SK-N-DZ (cell line): ENCODE measurements at regions not wholly inside any gene's neighbourhood (a gene's known extent, or its start where the extent isn't known, plus 50 kb on each side); places are given as distances from the start of the nearest gene placed in this dataset.
"Not testable (repeated sequence)": the region's sequence is repeated elsewhere in the genome, so short reads cannot be mapped to it uniquely, and the experiment has no call there.

Experiments used
- DNase-seq: peaks from one replicate; pipeline ENCODE4 v3.0.0-alpha.2; 2015; ENCODE audit warnings: low spot score

DNA sequence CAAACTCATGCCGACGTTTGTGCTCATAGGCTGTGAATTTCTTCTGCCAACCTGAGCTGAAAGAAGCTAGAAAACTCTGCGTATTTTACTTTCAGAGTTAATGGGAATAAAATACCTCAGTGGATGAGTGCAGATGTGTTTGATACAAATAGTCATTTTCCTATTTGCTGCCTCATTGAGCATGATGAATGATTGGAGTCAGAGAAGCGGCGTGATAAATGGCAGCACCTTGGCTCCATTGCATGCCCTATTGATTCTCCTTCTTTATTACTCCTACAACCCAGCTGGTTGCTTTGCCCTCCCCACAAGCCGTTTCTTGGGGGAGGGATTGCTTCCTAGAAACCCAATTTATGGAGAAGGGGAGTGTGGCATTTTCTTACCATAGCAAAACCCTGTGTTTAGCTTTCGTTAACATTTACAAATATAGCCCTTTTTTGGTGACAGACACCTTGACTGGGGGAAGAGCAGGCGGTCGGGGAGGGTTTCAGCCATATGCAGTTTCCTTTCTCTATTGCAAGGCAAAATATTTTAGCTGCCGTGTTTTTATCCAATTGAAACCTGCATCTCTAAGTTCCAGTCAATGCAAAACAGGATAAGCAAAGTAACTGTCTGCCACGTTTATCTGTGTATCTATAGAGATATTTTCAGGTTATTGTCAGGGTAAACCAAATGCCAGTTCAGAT is 93.1 kb upstream of the TBCA start:
- DNase-seq, result no peak

DNA sequence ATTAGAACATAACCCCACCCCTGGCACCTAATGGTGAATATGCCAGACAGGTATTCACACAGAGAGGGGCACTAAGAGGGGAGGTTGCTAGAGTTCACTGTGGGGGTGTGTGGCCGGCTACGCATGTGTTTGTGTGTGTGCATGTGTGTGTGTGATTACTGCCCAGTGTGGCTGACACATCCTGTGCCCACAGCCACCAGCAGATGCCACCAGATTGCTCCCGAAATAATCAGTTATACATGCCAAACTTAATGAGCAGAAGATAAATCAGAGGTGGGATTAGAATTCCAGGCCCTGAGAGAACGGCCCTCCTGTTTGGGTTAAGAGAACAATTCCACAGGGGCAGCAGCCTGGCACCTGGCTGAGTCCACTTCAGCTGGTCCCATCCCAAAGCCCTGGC is 91.8 kb upstream of the TBCA start:
- no peak for DNase-seq

DNA sequence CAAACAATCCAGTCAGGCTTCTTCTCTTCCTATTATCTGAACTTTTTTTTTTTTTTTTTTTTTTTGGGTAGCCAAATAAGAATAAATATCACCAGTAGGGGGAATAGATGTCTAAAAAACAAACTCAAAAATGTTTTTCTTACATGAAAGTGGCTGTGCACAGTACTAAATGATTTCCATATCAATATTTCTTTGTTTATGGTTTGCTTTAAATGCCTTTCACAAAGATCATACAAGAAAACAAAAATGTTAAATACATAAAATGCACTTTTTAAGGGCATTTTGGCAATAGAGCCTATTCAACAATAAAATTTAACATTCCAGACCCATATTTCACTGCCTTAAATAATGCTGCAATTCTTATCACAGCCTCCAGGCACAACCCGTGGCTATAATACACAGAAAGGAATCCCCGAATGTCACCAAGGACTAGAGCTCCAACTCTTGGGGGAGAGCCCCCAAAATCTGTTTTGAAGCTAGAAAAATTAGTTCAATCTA is 91.1 kb upstream of the TBCA start:
- no peak for DNase-seq

DNA sequence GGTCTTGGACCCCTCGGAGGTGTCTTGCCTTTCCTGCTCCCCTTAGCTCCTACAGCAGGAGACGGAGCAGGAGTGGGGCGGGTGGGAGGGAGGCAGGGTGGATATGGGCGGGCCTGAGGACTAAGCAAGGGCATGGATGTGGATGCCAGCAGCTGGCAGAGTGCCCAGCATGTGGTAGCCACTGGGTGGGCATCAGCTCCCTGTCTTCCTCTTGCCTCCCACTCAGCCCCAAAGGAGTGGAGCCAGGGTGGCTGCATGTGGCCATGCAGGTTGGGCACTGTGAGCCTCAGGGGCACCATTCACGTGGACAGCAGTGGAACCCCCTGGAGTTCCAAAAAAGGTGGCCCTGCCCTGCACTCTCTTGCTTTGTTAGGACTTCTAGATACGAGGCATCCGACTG is 90.1 kb upstream of the TBCA start:
- no peak for DNase-seq

DNA sequence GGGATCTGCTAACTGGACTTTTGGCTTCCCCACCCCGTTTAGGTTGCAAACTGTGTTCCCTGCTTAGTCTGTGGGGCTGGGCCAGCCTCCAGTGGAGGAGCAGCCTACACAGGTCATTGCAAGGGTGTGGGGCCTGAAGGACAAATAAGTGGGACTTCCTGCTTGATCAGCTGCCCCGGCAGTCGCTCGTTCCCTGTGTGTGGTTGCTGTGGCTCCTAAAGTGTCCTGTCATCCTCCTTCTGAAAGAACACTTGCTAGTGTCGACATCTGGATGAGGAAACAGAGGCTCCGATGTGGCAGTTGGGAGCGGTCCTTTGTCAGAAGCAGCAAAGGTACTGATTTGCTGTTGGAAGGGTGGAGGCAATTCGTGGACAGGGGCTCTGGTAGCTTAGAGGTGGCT is 88.9 kb upstream of the TBCA start:
- DNase-seq, result no peak

DNA sequence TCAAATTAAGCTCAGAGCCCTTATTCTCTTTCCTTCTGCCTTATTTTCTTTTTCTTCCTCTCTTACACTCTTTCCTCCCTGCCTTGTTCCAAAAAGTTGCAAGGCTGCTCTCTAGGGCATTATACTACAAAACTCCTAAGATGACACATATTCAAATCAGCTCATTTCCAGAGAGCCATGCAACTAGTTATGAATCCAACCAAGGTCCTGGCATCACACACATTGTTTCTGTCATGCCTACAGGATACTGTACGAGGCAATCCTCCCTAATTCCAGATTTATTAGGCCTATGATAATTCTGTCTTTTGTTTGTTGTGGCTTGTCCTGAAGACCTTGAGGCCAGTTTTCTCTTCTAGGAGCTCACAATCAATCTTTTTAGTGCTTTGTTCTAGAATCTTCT is 87.0 kb upstream of the TBCA start:
- no peak for DNase-seq

DNA sequence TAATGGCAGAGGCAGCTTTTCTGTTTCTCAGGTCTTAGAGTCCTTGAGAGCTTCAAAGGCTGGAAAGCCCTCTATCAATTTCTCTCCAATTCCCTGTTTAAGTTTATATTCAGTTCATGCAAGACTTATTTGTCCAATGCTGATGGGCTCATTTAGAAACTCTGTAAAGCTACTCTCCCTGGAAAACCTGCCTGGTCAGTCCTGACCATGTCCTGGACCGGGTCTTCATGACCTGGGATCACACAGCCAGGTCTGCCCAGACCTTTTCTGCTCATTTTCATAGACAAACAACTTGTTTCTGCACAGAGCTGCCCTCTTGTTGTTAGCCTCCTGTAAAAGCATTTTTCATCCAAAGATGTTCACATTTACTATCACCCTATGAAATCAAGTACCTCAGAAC is 85.4 kb upstream of the TBCA start:
- no peak for DNase-seq

DNA sequence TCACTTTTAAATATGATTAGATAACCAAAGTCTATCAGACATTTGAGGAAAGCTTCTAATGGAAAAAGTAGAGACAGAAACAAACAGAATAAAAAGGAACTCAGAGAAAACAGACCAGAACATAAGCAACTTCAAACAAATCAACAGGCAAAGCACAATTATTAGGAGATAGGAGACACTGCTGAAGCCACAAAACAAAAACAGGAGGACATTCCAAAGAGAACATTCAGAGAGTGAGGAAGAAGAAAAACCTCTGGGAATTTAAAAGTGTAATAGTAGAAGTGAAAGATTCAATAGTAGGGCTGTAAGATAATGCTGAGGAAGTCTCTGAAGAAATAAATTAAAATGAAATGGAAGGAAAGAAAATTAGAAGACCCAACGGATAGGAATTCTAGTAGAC is 83.2 kb upstream of the TBCA start:
- no peak for DNase-seq

DNA sequence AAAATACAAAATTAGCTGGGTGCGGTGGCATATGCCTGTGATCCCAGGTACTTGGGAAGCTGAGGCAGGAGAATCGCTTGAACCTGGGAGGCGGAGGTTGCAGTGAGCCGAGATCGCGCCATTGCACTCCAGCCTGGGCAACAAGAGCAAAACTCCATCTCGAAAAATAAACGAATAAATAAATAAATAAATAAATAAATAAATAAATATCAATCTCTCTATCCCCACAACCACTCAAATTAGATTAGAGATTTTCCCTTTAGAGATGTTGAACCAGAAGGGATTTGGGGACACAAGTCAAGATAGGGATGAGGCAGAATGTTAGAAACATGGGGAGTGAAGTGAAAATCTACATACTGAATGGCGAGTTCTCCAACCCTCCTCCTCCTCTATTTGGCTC is 82.5 kb upstream of the TBCA start:
- DNase-seq, result not testable (repeated sequence)

DNA sequence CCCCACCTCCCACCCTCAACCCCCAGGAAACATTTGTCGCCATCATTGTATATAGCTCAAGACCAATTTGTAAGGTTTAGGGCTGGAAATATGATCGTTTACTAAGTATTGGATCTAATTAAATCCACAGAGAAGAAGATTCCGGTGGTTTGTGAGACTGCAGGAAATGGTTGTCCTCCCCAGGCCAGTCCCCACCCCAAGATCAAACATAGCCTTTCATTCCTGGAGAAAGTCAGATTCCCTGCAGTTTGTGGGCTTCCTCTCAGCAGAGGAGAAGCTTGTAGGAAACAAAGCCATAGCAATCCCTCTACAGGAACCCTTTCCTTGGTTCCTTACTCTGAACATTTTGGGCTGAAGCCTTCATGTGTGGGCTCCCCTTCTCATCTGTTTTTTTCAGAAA is 79.2 kb upstream of the TBCA start:
- no peak for DNase-seq

DNA sequence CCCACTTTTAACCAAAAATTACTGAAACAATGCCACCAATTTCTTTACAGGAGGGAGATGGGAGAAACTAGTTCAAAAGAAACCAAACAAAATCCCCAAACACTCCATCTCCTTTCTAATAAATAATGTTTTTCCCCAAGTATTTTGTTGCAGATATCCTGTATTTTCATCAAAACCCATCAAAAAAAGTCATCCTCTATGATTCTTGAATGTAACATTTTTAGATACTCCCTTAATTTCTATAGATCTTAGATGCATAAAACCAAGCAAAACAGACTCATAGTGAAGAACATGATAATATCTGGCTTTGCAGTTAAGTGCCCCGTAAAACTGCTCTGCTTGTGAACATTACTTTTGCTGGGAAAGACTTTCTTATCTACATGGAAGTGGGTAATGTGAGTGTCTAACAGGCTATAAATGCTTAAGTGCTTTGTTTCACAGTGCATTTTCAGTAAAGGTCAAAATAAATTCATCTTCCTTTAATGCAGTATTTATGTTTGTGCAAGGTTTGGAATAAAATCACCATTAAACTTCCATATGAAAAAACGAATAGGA is 77.3 kb upstream of the TBCA start:
- no peak for DNase-seq

DNA sequence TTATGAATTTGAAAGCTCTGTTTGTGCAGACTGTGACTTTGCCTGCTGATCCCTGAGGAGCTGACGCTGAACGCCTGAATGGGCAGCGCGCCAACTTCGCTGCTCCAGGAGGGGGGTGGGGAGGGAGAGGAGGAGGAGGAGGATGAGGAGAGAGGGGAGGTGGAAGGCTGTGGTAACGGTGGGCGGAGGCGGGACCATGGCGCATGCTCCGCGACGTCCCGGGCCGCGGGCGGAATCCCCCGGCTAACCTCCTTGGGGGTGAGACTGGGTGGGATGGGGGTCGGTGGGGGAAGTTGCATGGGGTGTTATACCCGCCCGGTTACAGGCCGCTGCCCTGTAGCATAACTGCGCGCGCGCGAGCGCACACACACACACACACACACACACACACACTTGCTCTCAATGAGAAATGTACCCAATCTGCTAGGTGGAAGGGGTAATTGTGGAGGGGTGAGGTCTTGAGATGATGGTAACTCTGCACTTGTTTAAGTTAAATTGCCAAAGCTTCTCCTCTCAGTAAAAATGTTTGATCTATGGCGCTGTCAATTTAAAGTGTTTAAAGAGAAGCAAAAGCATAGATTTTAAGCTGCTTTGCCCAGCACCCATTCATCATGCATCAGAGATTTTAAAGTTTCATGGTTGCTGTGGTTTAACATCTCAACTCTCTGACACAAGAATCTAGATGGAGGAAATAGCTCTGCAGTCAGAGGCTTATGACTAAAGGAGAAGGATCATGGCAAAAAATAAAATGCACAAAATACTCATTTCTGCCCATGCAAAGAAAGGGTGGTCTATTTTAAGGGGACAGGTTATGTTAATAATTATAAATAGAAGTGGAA is 76.6 kb upstream of the TBCA start:
- peak; percentile 63 for DNase-seq

DNA sequence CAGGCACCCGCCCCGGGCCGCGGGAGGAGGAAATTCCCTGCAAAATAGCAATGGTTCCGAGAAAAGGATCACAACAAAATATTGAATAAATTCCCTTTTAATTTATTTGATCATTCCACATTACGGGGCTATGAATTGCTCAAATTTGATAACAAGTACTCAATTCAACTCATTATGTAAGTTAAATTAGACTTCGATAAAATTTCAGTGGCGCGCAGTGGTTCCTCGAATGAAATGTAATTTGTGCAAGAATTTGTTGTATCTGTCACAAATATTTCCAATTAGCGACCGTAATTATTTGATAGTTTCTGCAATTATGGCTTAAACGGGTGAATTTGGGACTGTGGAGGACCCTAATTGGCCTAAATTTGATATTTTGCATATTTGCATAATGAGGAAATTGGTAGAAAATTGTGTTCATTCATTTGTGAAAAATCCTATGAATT is 76.0 kb upstream of the TBCA start:
- DNase-seq, result no peak

DNA sequence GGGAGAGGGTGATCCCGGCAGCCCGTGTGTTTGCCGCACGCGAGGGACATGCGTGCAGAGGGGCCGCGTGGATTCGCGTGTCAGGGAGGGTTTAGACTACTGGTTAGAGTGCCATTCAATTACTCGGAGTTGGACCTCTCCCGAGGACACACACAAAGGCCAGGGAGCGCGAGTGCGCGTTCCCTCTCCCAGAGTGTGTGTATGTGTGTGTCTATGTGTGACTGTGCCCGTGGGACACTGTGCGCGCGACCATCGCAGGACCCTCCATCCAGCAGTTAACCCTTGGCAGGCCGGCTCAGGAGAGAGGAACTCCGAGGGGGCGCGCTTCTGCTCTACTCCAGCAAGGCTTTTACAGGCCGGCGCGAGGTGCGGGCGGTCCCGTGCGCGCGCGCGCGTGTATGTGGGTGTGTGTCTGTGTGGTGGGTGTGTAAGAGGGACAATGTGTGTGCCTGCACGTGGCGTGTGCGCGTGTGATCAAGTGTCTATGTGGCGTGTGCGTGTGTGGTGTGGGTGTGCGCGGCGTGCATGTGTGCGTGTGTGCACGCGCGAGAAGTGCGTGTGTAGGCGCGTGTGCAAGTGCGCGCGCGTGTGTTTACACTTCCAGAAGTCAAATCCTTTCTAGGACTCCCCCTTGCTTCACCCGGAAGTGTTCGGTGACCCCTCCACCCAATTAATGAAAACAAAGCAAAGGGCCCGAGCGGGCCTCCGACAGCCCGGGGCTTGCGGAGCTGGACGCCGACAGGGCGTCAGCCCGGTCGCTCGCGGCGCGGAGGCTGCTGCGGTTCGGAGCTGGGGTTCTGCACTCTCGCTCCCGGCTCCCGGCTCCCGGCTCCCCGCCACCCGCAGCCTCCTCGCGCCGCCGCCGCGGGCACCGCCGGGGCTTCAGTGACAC is 75.3 kb upstream of the TBCA start:
- DNase-seq, result peak; percentile 39

DNA sequence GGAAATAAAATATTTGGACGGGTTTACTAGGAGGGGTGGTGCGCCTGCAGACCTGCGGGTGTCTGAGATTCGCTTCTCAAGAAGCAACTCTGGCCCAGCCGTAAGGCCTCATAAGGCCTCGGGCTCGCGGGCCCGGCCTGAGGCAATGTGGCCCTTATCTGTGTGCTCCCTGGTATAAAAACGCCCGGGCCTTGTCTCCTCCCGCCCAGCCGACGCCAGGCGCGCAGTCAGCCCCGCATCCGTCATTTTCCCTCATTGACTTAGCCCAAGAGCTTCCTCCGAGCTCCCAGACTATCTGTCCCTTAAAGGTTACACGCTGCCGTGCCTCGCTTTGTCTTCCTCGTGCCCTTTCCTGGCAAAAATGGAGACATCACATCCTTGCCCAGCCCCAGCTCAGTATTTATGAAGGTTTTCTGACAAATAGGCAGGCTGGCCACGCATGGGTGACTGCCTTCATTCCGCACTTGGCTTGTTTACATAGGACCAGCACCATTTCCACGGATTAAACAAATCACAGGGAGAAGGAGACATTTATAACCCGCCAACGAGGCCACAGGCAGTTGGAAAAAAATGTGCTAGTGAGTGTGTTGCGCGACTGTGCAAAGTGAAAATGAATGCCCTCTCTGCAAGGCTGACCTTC is 74.5 kb upstream of the TBCA start:
- no peak for DNase-seq

DNA sequence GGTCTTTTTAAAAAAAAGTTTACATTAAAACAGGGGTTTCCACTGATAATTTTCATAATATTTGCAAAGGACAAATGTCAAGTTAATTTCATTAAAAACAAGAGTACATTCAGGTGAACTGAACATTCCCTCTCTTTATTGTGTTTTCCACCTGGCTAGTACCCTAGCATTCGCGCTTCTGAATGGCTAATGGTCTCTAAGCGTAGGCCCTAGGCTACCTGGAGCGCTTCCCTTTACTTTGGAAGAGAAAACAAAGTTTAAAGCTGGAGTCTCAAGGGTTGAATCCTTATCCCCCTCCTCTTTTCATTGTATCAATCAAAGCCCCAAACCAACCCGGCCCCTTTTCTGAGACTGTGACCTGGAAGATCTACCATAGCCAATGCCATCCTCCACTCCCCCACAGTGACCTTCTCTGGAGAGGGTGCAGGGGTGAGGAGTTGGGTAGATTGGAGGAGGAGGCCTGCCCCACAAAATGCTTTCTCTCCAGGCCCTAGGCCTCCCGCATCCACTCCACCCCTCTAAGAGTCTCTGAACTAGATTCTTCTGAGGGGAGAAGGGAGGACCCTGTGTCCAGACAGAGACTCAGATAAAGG is 73.3 kb upstream of the TBCA start:
- no peak for DNase-seq

DNA sequence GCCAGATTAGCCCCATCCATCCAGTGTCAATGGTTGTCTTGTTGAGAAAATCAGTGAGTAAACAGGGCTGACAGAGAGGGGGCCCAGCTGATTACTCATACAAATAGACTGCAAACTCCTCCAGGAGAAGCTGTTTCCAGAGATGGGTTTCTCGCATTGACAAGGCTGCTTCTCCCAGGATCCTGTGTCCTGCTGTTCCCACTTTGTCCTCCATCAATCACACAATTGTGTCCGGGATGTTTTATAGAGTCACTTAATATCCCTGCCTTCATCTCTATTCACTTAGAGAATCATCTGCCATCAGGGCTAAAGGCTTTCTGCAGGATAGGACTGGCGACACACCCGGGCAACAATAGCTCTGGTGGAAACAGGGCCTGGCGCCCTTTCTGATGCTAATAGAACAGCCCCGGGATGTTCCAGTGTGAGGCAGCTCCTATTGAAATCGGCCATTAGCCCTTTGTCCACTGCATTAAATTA is 71.7 kb upstream of the TBCA start:
- no peak for DNase-seq

DNA sequence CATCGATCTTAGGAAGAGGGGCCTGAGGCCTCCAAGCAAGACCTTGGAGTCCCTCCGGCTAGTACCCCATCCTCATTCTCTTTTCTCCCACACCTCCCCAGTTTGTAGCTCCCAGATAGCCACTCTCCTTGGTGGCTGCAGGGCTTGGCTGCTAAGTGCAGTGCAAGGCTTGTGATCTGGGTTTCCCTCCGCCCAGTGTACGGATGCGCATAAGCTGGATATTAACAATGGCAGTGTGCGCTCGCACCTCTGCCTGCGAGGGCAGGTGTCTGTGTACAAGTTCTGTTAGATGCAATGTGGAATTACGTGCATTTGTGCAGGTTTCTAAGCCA is 71.0 kb upstream of the TBCA start:
- no peak for DNase-seq

DNA sequence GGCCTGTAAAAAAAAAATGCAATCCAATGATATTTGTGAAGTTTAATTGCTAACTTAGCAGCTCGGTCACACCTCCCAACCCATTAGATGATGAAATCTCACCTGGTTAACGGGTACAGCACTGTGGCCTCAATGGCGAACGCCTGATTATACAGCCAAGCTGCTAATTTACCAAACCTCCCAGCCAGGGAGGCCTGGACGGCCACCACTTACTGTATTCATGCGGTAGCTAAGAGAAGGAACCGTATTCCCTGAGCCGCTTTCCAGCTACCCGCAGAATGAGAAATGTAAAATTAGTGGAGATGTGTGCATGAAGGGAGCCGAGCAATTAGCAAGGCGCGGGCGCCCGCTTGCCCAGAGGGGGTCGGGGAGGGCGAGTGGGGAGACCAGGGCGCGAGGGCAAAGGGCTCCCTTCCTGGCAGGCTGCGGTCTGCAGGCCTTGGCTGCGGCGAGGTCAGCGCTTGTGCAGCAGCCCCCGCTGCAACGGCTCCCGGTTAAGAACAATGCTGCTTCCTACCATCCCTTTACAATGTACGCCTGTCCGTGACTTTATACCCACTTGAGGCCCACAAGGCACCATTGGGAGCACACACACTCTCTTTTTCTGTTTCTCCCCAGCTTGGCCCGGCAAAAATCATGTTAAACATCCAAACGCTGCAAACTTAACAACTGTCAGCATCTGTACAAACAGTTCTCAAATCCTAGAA is 70.4 kb upstream of the TBCA start:
- DNase-seq, result no peak

DNA sequence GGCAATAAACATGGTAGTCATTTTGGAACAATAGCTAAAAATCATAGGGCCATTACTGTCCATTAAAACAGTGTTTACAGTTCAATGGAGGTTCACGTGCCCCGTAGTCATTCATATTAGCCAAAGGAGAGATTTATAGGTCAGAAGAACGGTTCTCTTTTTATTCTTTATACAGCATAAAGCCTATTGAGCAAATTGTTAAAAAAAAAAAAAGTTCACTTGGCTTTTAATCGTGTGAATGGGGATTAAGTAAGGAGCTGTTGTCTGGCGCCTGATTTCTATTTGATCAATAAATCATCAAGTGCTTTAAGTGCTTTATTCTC is 69.1 kb upstream of the TBCA start:
- no peak for DNase-seq
